ENCODE measurements at regions not wholly inside any gene's neighbourhood (a gene's known extent, or its start where the extent isn't known, plus 50 kb on each side); places are given as distances from the start of the nearest gene placed in this dataset.

DNA sequence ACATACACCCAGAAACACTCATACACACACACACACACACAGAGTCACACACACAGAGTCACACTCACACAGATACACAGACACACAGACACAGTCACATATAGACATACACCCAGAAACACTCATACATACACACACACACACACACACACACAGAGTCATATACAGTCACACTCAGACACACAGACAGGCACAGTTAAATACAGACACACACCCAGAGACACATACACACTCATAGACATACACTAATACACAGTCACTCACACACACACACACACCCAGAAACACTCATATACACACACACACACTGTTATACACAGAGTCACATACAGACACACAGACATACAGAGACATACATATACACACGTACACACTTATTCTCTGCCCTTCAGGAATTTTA, 250.9 kb downstream of the QKI start:
- Histone ChIP-seq H3K9me3 (ENCODE audit: low read depth, low read length) (no peaks in the 10 kb centered on the region), H3K4me3 (no peak overlapping the region), H3K27ac (no peak overlapping the region), H3K9ac (ENCODE audit: insufficient read length) (no peak overlapping the region), H3K36me3 (ENCODE audit: insufficient read depth, low read length) (no peaks in the 10 kb centered on the region)
- DNase-seq (ENCODE audit: low read depth, low spot score): no peak
- TF ChIP-seq FOXP2 (optimal IDR thresholded peaks at IDR 0.05; ENCODE audit: control extremely low read depth, extremely low read length, insufficient read depth) (no peak), POLR2AphosphoS5 (IDR thresholded peaks at IDR 0.05; ENCODE audit: borderline replicate concordance, low read depth, low read length) (no peak), EZH2 (IDR thresholded peaks at IDR 0.05) (no peak)

- TF ChIP-seq POLR2AphosphoS5 (IDR thresholded peaks at IDR 0.05; ENCODE audit: borderline replicate concordance, low read depth, low read length) (no peak), EZH2 (IDR thresholded peaks at IDR 0.05) (no peak), FOXP2 (optimal IDR thresholded peaks at IDR 0.05; ENCODE audit: control extremely low read depth, extremely low read length, insufficient read depth) (no peak)
- H3K27ac ChIP-seq: no peak overlapping the region
- no peaks in the 10 kb centered on the region for H3K36me3 ChIP-seq (ENCODE audit: insufficient read depth, low read length)
- no peak overlapping the region for H3K9ac ChIP-seq (ENCODE audit: insufficient read length)
- H3K4me3 ChIP-seq: no peak overlapping the region
- H3K9me3 ChIP-seq (ENCODE audit: low read depth, low read length): no peaks in the 10 kb centered on the region
- DNase-seq (ENCODE audit: low read depth, low spot score): no peak
Measured at GRCh38 chr6:163663575-163663974, 249.1 kb downstream of the QKI start.

GRCh38 chr6:163662604-163663225, 248.2 kb downstream of the QKI start:
- Histone ChIP-seq H3K27ac (no peak overlapping the region), H3K9me3 (ENCODE audit: low read depth, low read length) (no peaks in the 10 kb centered on the region), H3K36me3 (ENCODE audit: insufficient read depth, low read length) (no peaks in the 10 kb centered on the region), H3K9ac (ENCODE audit: insufficient read length) (no peak overlapping the region), H3K4me3 (no peak overlapping the region)
- DNase-seq (ENCODE audit: low read depth, low spot score): no peak
- TF ChIP-seq FOXP2 (optimal IDR thresholded peaks at IDR 0.05; ENCODE audit: control extremely low read depth, extremely low read length, insufficient read depth) (no peak), EZH2 (IDR thresholded peaks at IDR 0.05) (no peak), POLR2AphosphoS5 (IDR thresholded peaks at IDR 0.05; ENCODE audit: borderline replicate concordance, low read depth, low read length) (no peak)

- H3K36me3 ChIP-seq (ENCODE audit: insufficient read depth, low read length): no peaks in the 10 kb centered on the region
- H3K27ac ChIP-seq: no peak overlapping the region
- H3K9me3 ChIP-seq (ENCODE audit: low read depth, low read length): no peaks in the 10 kb centered on the region
- no peak overlapping the region for H3K4me3 ChIP-seq
- DNase-seq (ENCODE audit: low read depth, low spot score): no peak
- no peak for TF ChIP-seq POLR2AphosphoS5 (IDR thresholded peaks at IDR 0.05; ENCODE audit: borderline replicate concordance, low read depth, low read length)
- TF ChIP-seq EZH2 (IDR thresholded peaks at IDR 0.05): no peak
- TF ChIP-seq FOXP2 (optimal IDR thresholded peaks at IDR 0.05; ENCODE audit: control extremely low read depth, extremely low read length, insufficient read depth): no peak
- H3K9ac ChIP-seq (ENCODE audit: insufficient read length): no peak overlapping the region
Measured at GRCh38 chr6:163661272-163661671, 246.8 kb downstream of the QKI start.

GRCh38 chr6:163659803-163660202, 245.3 kb downstream of the QKI start:
- TF ChIP-seq EZH2 (IDR thresholded peaks at IDR 0.05): no peak
- TF ChIP-seq POLR2AphosphoS5 (IDR thresholded peaks at IDR 0.05; ENCODE audit: borderline replicate concordance, low read depth, low read length): no peak
- no peak for TF ChIP-seq FOXP2 (optimal IDR thresholded peaks at IDR 0.05; ENCODE audit: control extremely low read depth, extremely low read length, insufficient read depth)
- no peak for DNase-seq (ENCODE audit: low read depth, low spot score)
- Histone ChIP-seq H3K4me3 (no peak overlapping the region), H3K9ac (ENCODE audit: insufficient read length) (no peak overlapping the region), H3K36me3 (ENCODE audit: insufficient read depth, low read length) (no peaks in the 10 kb centered on the region), H3K9me3 (ENCODE audit: low read depth, low read length) (no peaks in the 10 kb centered on the region), H3K27ac (no peak overlapping the region)

- no peak overlapping the region for H3K9ac ChIP-seq (ENCODE audit: insufficient read length)
- no peak overlapping the region for H3K4me3 ChIP-seq
- H3K9me3 ChIP-seq (ENCODE audit: low read depth, low read length): no peaks in the 10 kb centered on the region
- TF ChIP-seq POLR2AphosphoS5 (IDR thresholded peaks at IDR 0.05; ENCODE audit: borderline replicate concordance, low read depth, low read length) (no peak), FOXP2 (optimal IDR thresholded peaks at IDR 0.05; ENCODE audit: control extremely low read depth, extremely low read length, insufficient read depth) (no peak), EZH2 (IDR thresholded peaks at IDR 0.05) (no peak)
- no peaks in the 10 kb centered on the region for H3K36me3 ChIP-seq (ENCODE audit: insufficient read depth, low read length)
- H3K27ac ChIP-seq: no peak overlapping the region
- DNase-seq (ENCODE audit: low read depth, low spot score): no peak
Measured at GRCh38 chr6:163655217-163656121, 241.0 kb downstream of the QKI start.

GRCh38 chr6:163651915-163652668, 237.6 kb downstream of the QKI start:
- DNase-seq (ENCODE audit: low read depth, low spot score): no peak
- Histone ChIP-seq H3K9me3 (ENCODE audit: low read depth, low read length) (no peaks in the 10 kb centered on the region), H3K27ac (no peak overlapping the region), H3K36me3 (ENCODE audit: insufficient read depth, low read length) (no peaks in the 10 kb centered on the region), H3K9ac (ENCODE audit: insufficient read length) (no peak overlapping the region), H3K4me3 (no peak overlapping the region)
- no peak for TF ChIP-seq POLR2AphosphoS5 (IDR thresholded peaks at IDR 0.05; ENCODE audit: borderline replicate concordance, low read depth, low read length)
- no peak for TF ChIP-seq FOXP2 (optimal IDR thresholded peaks at IDR 0.05; ENCODE audit: control extremely low read depth, extremely low read length, insufficient read depth)
- no peak for TF ChIP-seq EZH2 (IDR thresholded peaks at IDR 0.05)

DNA sequence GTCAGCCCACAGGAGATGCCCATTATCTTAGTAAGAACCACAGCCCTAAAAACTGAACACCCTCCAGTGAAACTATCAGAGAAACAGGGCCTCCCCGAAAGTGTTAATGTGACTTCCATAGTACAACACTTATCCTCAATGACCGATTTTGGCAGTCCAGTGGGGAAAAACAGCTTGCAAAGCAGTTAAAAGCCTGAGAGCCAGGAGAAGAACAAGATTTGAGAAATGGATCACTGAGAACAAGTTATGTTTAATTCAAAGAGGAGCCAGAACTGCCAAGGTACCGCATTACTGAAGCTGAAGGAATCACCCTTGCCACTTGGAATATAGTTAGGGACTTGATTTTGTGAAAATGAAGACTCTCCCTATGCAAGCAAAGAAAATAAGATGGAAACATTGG, 236.9 kb downstream of the QKI start:
- no peaks in the 10 kb centered on the region for H3K9me3 ChIP-seq (ENCODE audit: low read depth, low read length)
- H3K4me3 ChIP-seq: no peak overlapping the region
- H3K36me3 ChIP-seq (ENCODE audit: insufficient read depth, low read length): no peaks in the 10 kb centered on the region
- no peak overlapping the region for H3K9ac ChIP-seq (ENCODE audit: insufficient read length)
- no peak for DNase-seq (ENCODE audit: low read depth, low spot score)
- no peak for TF ChIP-seq EZH2 (IDR thresholded peaks at IDR 0.05)
- TF ChIP-seq FOXP2 (optimal IDR thresholded peaks at IDR 0.05; ENCODE audit: control extremely low read depth, extremely low read length, insufficient read depth): no peak
- no peak for TF ChIP-seq POLR2AphosphoS5 (IDR thresholded peaks at IDR 0.05; ENCODE audit: borderline replicate concordance, low read depth, low read length)
- no peak overlapping the region for H3K27ac ChIP-seq
